GM12874 (cell line): ENCODE measurements at regions not wholly inside any gene's neighbourhood (a gene's known extent, or its start where the extent isn't known, plus 50 kb on each side); places are given as distances from the start of the nearest gene placed in this dataset.

Source experiments
- CTCF ChIP-seq: IDR thresholded peaks from 2 replicates; pipeline ENCODE4 v1.5.1; 2011; ENCODE audit warnings: low read depth, mild to moderate bottlenecking, control low read depth, low read length, moderate library complexity; ENCODE audit not compliant: insufficient read depth

- TF ChIP-seq CTCF: no peak
These were observed 472.9 kb upstream of the PRKX start for GRCh38 chrX:4186331-4186730.

- TF ChIP-seq CTCF: no peak
These were observed 471.6 kb upstream of the PRKX start for GRCh38 chrX:4185086-4185485.

- TF ChIP-seq CTCF: no peak
These were observed 469.0 kb upstream of the PRKX start for GRCh38 chrX:4182408-4182806.

- TF ChIP-seq CTCF: no peak
These were observed 468.4 kb upstream of the PRKX start for GRCh38 chrX:4181782-4182407.

GRCh38 chrX:4179031-4179430, 465.6 kb upstream of the PRKX start:
- no peak for TF ChIP-seq CTCF

GRCh38 chrX:4175221-4175620, 461.8 kb upstream of the PRKX start:
- no peak for TF ChIP-seq CTCF

- no peak for TF ChIP-seq CTCF
These were observed 460.3 kb upstream of the PRKX start for GRCh38 chrX:4173743-4174142.
